H9 (cell line): ENCODE measurements at regions not wholly inside any gene's neighbourhood (a gene's known extent, or its start where the extent isn't known, plus 50 kb on each side); places are given as distances from the start of the nearest gene placed in this dataset.

Source experiments
- DNase-seq: peaks from one replicate; pipeline ENCODE4 v3.0.0-alpha.2; 2017
- H2AFZ ChIP-seq: one replicate; pipeline ENCODE4 v1.6.1; 2013; ENCODE audit warnings: mild to moderate bottlenecking, low read length, control low read depth, moderate library complexity
- H2AK5ac ChIP-seq: 2 replicates; pipeline ENCODE4 v1.6.1; 2013; ENCODE audit warnings: low read length, control low read depth, mixed read lengths; ENCODE audit not compliant: insufficient read length
- H2BK120ac ChIP-seq: one replicate; pipeline ENCODE4 v1.6.1; 2013; ENCODE audit warnings: low read depth, mild to moderate bottlenecking, low read length, control low read depth, inconsistent platforms; ENCODE audit not compliant: poor library complexity, severe bottlenecking
- H2BK12ac ChIP-seq: 2 replicates; pipeline ENCODE4 v1.6.1; 2013; ENCODE audit warnings: low read length, control low read depth, mixed read lengths, low read depth; ENCODE audit not compliant: insufficient read length
- H2BK15ac ChIP-seq: 2 replicates; pipeline ENCODE4 v1.6.1; 2013; ENCODE audit warnings: low read depth, low read length, control low read depth
- H2BK20ac ChIP-seq: one replicate; pipeline ENCODE4 v1.6.1; 2013; ENCODE audit warnings: low read depth, mild to moderate bottlenecking, low read length, control low read depth, inconsistent platforms; ENCODE audit not compliant: poor library complexity, severe bottlenecking
- H2BK5ac ChIP-seq: 2 replicates; pipeline ENCODE4 v1.6.1; 2013; ENCODE audit warnings: low read length, control low read depth, mixed read lengths; ENCODE audit not compliant: insufficient read length
- H3K14ac ChIP-seq: 2 replicates; pipeline ENCODE4 v1.6.1; 2013; ENCODE audit warnings: low read length, control low read depth; ENCODE audit not compliant: insufficient read depth
- H3K18ac ChIP-seq: 2 replicates; pipeline ENCODE4 v1.6.1; 2013; ENCODE audit warnings: low read depth, mild to moderate bottlenecking, mixed read lengths, low read length, control low read depth; ENCODE audit not compliant: insufficient read length
- H3K23ac ChIP-seq: 2 replicates; pipeline ENCODE4 v1.6.1; 2013; ENCODE audit warnings: low read length, control low read depth, mixed read lengths, low read depth; ENCODE audit not compliant: insufficient read length
- H3K23me2 ChIP-seq: 2 replicates; pipeline ENCODE4 v1.6.1; 2013; ENCODE audit warnings: low read depth, mild to moderate bottlenecking, mixed read lengths, low read length, control low read depth; ENCODE audit not compliant: insufficient read length, poor library complexity, severe bottlenecking
- H3K27ac ChIP-seq: 2 replicates; pipeline ENCODE4 v1.5.1; 2013; ENCODE audit warnings: low read length, control low read depth, mixed read lengths, low read depth; ENCODE audit not compliant: insufficient read length
- H3K27me3 ChIP-seq: 2 replicates; pipeline ENCODE4 v1.6.1; 2013; ENCODE audit warnings: low read length, control low read depth, inconsistent platforms; ENCODE audit not compliant: insufficient read depth
- H3K4ac ChIP-seq: 2 replicates; pipeline ENCODE4 v1.6.1; 2013; ENCODE audit warnings: low read depth, mild to moderate bottlenecking, control low read depth, inconsistent platforms, low read length, moderate library complexity
- H3K4me1 ChIP-seq: 2 replicates; pipeline ENCODE4 v1.6.1; 2013; ENCODE audit warnings: low read length, control low read depth, inconsistent platforms; ENCODE audit not compliant: insufficient read depth
- H3K4me2 ChIP-seq: 2 replicates; pipeline ENCODE4 v1.6.1; 2013; ENCODE audit warnings: low read length, control low read depth, mixed read lengths; ENCODE audit not compliant: insufficient read length, insufficient read depth
- H3K56ac ChIP-seq: 2 replicates; pipeline ENCODE4 v1.6.1; 2013; ENCODE audit warnings: low read depth, mild to moderate bottlenecking, mixed read lengths, low read length, control low read depth; ENCODE audit not compliant: insufficient read length
- H3K79me1 ChIP-seq: 2 replicates; pipeline ENCODE4 v1.6.1; 2013; ENCODE audit warnings: low read depth, mild to moderate bottlenecking, moderate library complexity, low read length, control low read depth, inconsistent platforms; ENCODE audit not compliant: insufficient read depth, poor library complexity, severe bottlenecking
- H3K79me2 ChIP-seq: 2 replicates; pipeline ENCODE4 v1.6.1; 2013; ENCODE audit warnings: low read length, control low read depth, inconsistent platforms; ENCODE audit not compliant: insufficient read depth
- H3K9ac ChIP-seq: 2 replicates; pipeline ENCODE4 v1.6.1; 2013; ENCODE audit warnings: low read length, control low read depth, mixed read lengths; ENCODE audit not compliant: insufficient read length; ENCODE audit errors: extremely low read depth
- H3K9me3 ChIP-seq: one replicate; pipeline ENCODE4 v1.6.1; 2013; ENCODE audit warnings: low read depth, low read length, inconsistent platforms; ENCODE audit not compliant: control insufficient read depth
- H3T11ph ChIP-seq: one replicate; pipeline ENCODE4 v1.6.1; 2013; ENCODE audit warnings: mild to moderate bottlenecking, low read length, control low read depth, inconsistent platforms
- H4K20me1 ChIP-seq: one replicate; pipeline ENCODE4 v1.6.1; 2013; ENCODE audit not compliant: control insufficient read depth, insufficient read length, insufficient read depth
- H4K5ac ChIP-seq: 2 replicates; pipeline ENCODE4 v1.6.1; 2013; ENCODE audit warnings: low read depth, mild to moderate bottlenecking, mixed read lengths, low read length, control low read depth; ENCODE audit not compliant: insufficient read length
- H4K8ac ChIP-seq: replicated peaks from 2 replicates; pipeline ENCODE4 v1.6.1; 2013; ENCODE audit warnings: low read length, control low read depth, mixed read lengths, low read depth; ENCODE audit not compliant: insufficient read length
- H4K91ac ChIP-seq: 2 replicates; pipeline ENCODE4 v1.6.1; 2013; ENCODE audit warnings: low read depth, mild to moderate bottlenecking, moderate library complexity, mixed read lengths, low read length, control low read depth; ENCODE audit not compliant: insufficient read length
- H3K27ac Mint-ChIP-seq, 3 experiments: 2 replicates in 2 of 3; 3 replicates in 1 of 3; pipeline ENCODE4 v1.8.0; 2020 to 2021; ENCODE audit warnings: mixed read lengths in 3 of 3, mild to moderate bottlenecking in 1 of 3, moderate library complexity in 1 of 3
- H3K27me3 Mint-ChIP-seq: 2 replicates; pipeline ENCODE4 v1.8.0; 2021; ENCODE audit warnings: low read depth, mild to moderate bottlenecking, moderate library complexity, mixed read lengths
- H3K36me3 Mint-ChIP-seq, 3 experiments: 2 replicates in 2 of 3; 3 replicates in 1 of 3; pipeline ENCODE4 v1.8.0; 2020 to 2021; ENCODE audit warnings: low read depth in 3 of 3, mixed read lengths in 3 of 3; ENCODE audit not compliant: insufficient read depth in 1 of 3
- H3K4me1 Mint-ChIP-seq, 2 experiments: 2 replicates each; pipeline ENCODE4 v1.8.0; 2020; ENCODE audit warnings: mixed read lengths in 2 of 2
- H3K4me3 Mint-ChIP-seq, 2 experiments: 2 replicates in 1 of 2; 3 replicates in 1 of 2; pipeline ENCODE4 v1.8.0; 2020 to 2021; ENCODE audit warnings: mild to moderate bottlenecking in 2 of 2, mixed read lengths in 2 of 2, moderate library complexity in 1 of 2
- H3K9me3 Mint-ChIP-seq, 2 experiments: 2 replicates in 1 of 2; 3 replicates in 1 of 2; pipeline ENCODE4 v1.8.0; 2020; ENCODE audit warnings: mild to moderate bottlenecking in 2 of 2, mixed read lengths in 2 of 2, moderate library complexity in 1 of 2
- WGBS: extraction: QIAGEN DNeasy Blood & Tissue Kit; methylation state at CpG from one replicate; pipeline ENCODE4 v1.1.7; 2013; ENCODE audit warnings: missing lambda C conversion rate, low lambda C conversion rate, mixed read lengths; ENCODE audit not compliant: insufficient read length; ENCODE audit errors: extremely low coverage; 5-methylcytosine and 5-hydroxymethylcytosine counted together
- TF ChIP-seq, protein P1 (sequence below): fragments of 200-600 bp; sonication (generic); conservative IDR thresholded peaks from 3 replicates; pipeline ENCODE4 v1.8.0; 2021; ENCODE audit warnings: antibody characterized with exemption, mild to moderate bottlenecking

DNA sequence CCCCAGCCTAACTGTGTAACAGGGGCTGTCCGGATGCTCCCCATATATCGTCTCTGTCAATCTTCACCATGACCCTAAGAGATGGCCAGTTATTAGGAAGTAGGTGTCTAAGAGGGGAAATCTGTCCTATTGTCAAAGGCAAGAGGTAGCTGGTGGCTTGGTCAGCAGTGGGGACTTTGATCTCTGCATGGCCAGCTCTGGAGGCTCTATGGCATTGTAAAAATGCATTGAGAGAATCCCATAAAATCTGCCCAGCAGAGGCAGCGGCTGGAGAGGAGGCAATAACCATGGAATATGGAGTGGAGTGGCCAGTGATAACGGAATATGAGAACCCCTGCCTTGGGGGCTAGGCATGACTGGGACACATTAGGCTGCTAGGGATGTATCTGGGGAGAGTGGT is 88.8 kb downstream of the MRM1 start:
- no peaks in the 10 kb centered on the region for H3K9me3 Mint-ChIP-seq
- no peak overlapping the region for H3K56ac ChIP-seq
- no peak overlapping the region for H3K23ac ChIP-seq
- H3K79me1 ChIP-seq = no peaks in the 10 kb centered on the region
- no peak overlapping the region for H2BK12ac ChIP-seq
- no peak overlapping the region for H3K4me2 ChIP-seq
- H3K27me3 Mint-ChIP-seq = peaks cover 77% of the 10 kb centered on the region
- no peak overlapping the region for H3K18ac ChIP-seq
- DNase-seq = no peak
- no peak overlapping the region for H3K27ac ChIP-seq
- H3K4me1 Mint-ChIP-seq = peaks cover 29 to 55% of the 10 kb centered on the region in 2 experiments
- no peak overlapping the region for H3K9ac ChIP-seq
- no peaks in the 10 kb centered on the region for H3K79me2 ChIP-seq
- no peaks in the 10 kb centered on the region for H3K36me3 Mint-ChIP-seq
- no peak overlapping the region for H4K8ac ChIP-seq
- TF ChIP-seq, protein P1, sequence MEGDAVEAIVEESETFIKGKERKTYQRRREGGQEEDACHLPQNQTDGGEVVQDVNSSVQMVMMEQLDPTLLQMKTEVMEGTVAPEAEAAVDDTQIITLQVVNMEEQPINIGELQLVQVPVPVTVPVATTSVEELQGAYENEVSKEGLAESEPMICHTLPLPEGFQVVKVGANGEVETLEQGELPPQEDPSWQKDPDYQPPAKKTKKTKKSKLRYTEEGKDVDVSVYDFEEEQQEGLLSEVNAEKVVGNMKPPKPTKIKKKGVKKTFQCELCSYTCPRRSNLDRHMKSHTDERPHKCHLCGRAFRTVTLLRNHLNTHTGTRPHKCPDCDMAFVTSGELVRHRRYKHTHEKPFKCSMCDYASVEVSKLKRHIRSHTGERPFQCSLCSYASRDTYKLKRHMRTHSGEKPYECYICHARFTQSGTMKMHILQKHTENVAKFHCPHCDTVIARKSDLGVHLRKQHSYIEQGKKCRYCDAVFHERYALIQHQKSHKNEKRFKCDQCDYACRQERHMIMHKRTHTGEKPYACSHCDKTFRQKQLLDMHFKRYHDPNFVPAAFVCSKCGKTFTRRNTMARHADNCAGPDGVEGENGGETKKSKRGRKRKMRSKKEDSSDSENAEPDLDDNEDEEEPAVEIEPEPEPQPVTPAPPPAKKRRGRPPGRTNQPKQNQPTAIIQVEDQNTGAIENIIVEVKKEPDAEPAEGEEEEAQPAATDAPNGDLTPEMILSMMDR = no peak
- no peaks in the 10 kb centered on the region for H4K20me1 ChIP-seq
- H3K27me3 ChIP-seq = no peaks in the 10 kb centered on the region
- no peaks in the 10 kb centered on the region for H3K4me1 ChIP-seq
- H3K27ac Mint-ChIP-seq = no peak overlapping the region; a peak in 1 of 7 replicates
- H3K9me3 ChIP-seq = no peaks in the 10 kb centered on the region
- H3T11ph ChIP-seq = no peak overlapping the region
- H2BK15ac ChIP-seq = no peak overlapping the region
- H2BK120ac ChIP-seq = no peak overlapping the region
- H2AK5ac ChIP-seq = no peak overlapping the region
- no peak overlapping the region for H3K4me3 Mint-ChIP-seq
- H3K4ac ChIP-seq = no peak overlapping the region
- no peak overlapping the region for H4K91ac ChIP-seq
- H2BK5ac ChIP-seq = no peak overlapping the region
- H3K14ac ChIP-seq = no peak overlapping the region
- no CpG with 5 or more reads among the region's 4 CpGs for WGBS
- H2AFZ ChIP-seq = no peak overlapping the region
- no peak overlapping the region for H4K5ac ChIP-seq
- H3K23me2 ChIP-seq = peaks cover under 1% of the 10 kb centered on the region
- no peak overlapping the region for H2BK20ac ChIP-seq
